Islet precursor cell (in vitro differentiated cells): ENCODE measurements at regions not wholly inside any gene's neighbourhood (a gene's known extent, or its start where the extent isn't known, plus 50 kb on each side); places are given as distances from the start of the nearest gene placed in this dataset.

Source experiments
- DNase-seq: peaks from one replicate; pipeline ENCODE4 v3.0.0-alpha.2; 2018

- DNase-seq: no peak
These were observed 292.6 kb upstream of the CAND1 start for GRCh38 chr12:66976526-66976925.

DNA sequence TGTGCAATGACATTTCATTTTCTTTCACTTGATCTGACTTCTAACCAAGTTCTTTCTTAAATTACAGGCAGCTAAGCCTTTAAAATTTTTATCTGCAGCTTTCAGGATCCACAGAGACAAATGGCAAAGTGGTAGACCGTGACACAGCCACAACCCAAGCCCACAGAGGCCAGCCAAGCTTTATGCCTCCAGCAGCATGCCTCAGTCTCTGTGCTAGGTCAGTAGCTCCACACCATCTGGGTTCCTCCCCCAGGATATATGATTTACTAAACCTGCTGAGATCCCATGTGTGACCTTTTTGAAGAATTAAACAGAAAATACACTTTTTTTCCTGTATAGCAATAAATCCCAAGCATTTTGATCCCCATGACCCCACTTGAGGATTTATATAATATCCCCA lies 290.4 kb upstream of the CAND1 start:
- DNase-seq: no peak

- no peak for DNase-seq
These were observed 289.9 kb upstream of the CAND1 start for GRCh38 chr12:66979251-66979650.

DNA sequence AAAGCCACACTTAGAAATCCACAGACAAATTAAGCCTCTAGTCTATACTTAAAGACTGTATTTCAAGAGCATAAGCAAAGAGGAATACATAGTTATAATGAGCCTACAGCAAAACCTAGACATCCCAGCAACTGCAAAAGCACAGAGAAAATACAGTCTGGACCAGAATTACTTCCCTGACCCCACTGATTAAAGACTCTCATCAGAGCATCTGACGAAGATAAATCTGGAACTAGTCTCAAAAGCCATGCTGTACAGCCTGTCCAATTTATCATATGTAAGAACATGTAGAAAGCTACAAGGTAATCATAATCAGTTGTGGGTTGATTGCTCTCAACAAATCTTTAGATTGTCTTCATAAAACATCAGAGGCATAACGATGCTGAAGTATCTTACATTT lies 285.1 kb upstream of the CAND1 start:
- no peak for DNase-seq

DNA sequence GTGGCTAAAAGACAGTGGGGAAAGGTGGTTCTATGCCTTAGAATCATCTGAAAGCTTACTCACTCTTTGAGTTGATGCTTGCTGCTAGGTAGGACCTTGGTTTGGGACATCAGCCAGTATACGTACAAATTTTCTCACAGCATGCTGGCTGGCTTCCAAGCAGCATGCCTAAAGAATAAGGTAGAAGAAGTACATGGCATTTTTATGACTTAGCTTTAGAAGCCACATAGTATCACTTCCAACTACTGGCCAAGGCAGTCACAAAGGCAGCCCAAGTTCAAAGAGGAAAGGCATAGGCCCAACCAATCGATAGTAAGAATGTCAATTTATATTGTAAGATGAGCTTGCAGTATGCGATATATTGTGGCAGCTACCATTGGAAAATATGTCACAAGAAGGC lies 284.2 kb upstream of the CAND1 start:
- no peak for DNase-seq

DNA sequence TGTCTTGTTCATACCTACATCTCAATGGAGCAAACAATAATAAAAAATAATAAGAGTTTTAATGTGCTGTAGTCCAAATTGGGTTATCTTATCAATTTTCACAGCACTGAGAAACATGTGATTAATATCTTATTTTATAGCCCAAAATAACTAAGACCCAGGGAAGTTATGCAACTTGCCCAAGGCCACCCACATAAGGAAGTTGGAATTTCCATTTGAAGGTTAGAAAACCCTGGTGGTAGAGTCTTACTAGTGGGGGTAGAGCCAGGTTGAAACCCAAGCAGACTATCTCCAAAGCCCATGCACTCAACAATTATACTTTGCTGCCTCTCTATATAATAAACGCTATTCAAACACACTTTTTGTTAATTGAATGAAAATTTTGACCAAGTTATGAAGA lies 270.0 kb upstream of the CAND1 start:
- no peak for DNase-seq

DNA sequence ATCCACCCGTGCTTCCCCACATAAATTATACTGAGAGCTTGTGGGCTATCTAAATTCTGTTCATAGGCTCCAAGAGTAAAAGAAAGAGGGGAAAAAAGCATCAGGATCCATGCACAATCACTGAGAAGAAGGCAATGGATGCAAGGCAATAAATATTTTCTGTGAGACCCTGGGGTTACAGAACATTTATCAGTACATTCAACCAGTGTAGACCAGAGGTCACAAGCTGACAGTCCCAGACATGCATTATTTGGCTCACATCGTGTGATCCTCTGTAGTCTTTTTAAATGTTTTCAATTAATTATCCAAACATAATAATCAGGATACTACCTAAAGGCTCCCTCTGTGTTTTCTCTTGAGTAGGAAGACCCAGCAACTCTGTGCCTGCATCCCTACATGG lies 267.9 kb upstream of the CAND1 start:
- DNase-seq: no peak

DNA sequence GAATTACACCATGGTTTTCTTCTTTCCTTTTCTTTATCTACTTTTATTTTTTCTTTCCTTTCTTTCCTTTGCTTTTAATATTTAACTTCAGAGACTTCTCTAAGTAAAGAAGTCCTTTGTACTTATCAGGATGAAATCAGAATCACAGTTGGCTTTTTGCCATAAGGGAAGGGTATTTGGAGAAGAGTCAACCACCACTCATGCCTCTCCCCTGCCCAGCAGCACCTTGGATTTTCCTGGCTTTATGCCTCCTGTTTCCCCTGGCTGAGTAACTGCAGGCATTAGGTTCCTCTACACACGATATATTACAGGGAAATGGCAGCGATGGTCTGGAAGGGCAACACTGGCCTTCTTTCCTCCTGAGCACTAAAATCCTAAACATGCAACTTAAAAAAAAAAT lies 266.4 kb upstream of the CAND1 start:
- DNase-seq: no peak

GRCh38 chr12:67006610-67007009 lies 262.5 kb upstream of the CAND1 start:
- no peak for DNase-seq

GRCh38 chr12:67014642-67015041 lies 254.5 kb upstream of the CAND1 start:
- DNase-seq: no peak

DNA sequence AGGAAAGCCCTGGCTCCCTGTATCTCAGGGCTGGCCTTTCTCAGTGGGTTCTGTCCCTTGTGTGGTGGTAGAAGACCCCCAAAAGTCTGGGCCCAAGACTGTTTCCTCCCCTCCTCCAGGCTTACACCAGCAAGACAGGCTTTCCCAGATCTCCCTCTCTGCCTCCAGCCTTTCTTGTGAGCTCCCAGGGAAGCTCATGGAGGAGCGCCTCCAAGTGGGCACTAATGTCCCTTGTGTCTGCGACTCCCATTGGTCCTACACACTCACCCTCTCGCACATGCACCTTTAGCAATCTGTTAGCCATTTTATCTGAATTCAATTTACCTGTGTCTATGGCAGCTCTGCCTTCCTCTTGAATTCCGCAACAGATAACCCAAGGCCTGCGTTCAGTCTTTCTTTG lies 251.1 kb upstream of the CAND1 start:
- DNase-seq: peak; percentile 67

GRCh38 chr12:67019070-67019469 lies 250.1 kb upstream of the CAND1 start:
- no peak for DNase-seq

GRCh38 chr12:67025543-67026114 lies 243.5 kb upstream of the CAND1 start:
- peak; percentile 79 for DNase-seq

DNA sequence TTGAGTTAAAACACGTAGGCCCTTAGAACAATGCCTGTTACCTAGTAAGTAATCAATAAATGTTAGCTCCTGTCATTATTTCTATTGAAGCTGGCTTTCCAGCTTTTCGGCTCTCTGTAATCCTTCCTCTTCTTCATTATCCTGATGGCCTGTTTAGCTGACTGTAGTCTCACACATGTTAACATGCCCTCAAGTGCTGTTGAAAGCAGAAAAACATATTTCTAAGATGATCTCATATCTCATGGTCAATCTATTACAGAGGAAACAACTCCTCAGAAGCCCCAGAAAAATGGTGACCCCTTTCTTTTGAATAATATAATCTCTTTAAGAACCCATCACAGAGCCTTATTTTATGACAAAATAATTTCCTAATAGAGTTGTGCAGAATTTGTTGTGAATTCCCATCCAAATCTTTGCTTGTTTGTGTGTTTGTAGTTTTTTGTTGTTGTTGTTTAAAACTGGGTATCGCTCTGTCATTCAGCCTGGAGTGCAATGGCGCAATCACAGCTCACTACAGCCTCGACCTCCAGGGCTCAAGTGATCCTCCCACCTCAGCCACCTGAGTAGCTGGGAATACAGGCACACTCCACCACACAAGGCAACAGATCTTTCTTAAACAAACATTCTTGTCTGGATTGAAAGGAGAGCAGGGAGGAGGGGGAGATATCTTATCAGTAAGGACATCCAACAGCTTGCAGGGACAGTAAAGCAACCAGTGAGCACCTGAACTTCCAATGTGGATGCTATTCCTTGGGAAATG lies 242.5 kb upstream of the CAND1 start:
- DNase-seq: peak; percentile 82

DNA sequence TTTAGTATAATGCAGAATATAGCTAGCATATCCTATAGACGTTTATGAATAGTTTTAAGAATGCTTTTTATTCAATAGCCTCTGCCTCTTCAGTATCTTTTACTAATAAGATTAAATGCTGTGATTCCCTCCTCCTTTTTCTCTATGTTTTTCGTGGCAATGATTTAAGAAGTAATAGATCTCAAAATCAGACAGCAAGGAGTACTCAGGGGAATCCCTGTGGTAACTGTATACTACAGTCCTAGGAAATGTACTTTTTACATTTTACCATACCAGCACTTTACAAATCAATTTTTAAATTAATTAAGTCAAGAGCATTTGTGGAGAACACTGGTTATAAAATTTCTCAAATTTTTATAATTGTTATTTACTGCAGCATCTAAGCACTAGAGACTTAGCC lies 240.6 kb upstream of the CAND1 start:
- DNase-seq: no peak

GRCh38 chr12:67034110-67034879 lies 234.9 kb upstream of the CAND1 start:
- DNase-seq: peak; percentile 69

DNA sequence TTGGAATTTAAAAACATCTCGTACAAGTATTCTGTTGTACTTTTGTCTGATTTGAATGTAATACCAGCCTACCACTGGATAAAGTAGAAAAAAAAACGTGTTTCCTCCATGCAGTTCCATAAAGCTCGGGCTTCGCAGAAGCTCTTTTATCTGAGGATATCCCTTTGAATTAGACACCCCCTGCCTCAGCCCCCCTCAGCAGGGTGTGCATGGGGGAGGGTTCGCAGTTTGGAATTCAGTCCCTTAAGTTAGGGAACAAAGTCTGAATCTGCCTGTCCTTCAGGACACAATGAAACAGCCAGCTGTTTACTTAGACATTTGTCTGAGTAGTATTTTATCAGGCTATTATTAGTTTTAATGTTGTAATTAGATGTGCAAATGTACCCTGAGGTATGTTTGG lies 234.0 kb upstream of the CAND1 start:
- DNase-seq: no peak

GRCh38 chr12:67038486-67038885 lies 230.7 kb upstream of the CAND1 start:
- DNase-seq: no peak

DNA sequence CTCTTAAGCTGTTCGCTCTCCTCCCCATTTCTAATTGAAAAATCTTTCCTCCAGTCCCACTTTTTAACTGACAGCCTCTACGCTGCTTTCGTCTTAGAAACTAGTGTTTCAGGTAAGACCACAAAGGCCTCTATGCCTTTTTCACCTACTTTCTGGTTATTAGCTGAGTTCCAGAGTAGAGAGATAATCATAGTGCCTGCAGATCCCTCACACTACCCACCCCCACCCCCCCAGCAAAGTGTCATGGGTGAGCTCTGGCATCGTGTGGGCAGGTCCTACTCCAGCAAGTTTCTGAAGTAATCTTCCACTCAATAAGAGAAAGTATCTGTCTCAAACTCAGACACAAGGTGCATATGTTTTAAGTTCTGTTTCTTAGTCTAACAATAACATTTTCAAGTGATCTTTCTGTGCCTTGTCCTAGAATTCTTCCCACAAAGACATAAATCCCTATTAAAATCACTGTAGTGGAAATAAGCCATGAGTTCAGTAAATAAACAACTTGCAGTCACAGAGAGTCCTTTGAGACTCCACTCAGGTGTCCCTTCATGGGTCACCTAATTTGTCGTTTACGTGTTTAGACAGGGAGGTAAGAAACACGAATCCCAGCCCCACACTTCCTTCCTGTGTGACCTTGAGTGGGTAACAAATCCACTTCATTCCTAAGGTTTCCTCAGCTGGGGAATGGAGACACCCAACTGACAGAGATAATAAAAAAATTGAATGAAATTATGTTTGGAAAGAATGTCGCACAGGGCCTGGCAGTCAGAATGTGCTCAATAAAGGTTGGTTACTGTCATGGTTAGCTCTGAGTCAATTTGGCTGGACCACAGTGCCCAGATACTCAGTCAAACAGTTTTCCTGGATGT lies 228.9 kb upstream of the CAND1 start:
- peak; percentile 82 for DNase-seq

DNA sequence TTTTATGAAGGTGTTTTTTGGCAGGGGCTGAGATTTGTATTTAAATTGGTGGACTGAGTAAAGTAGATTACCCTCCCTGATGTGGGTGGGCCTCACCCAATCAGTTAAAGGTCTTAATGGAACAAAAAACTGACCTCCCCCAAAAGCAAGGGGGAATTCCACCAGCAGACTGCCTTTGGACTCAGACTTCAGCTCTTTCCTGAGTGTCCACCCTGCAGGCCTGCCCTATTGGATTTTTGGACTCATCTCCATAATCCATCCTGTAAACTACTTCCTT lies 228.4 kb upstream of the CAND1 start:
- no peak for DNase-seq

DNA sequence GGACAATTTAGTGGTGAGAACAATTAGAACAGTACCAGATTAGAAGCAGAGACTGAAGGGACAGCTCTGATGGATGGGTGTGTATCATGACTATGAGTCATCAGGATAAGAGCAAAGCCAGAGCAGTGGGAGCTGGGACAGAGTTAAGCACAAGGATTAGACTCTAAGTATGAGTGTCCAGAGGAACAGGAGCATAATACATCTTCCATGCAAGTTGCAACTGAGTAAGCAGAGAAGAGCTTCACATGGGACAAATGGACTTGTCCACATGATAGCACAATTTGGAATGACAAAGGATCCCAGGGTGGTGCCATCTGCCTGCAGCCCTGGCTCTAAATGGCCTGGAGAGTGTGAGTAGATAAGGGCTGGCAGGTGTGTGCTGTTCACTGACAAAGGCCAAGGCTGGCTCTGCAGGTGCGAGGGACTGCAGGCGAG lies 226.4 kb upstream of the CAND1 start:
- DNase-seq: peak; percentile 93

- DNase-seq: no peak
These were observed 225.4 kb upstream of the CAND1 start for GRCh38 chr12:67043771-67044170.

GRCh38 chr12:67045650-67046049 lies 223.5 kb upstream of the CAND1 start:
- peak; percentile 91 for DNase-seq
